OCI-LY3 (cell line): ENCODE measurements at regions not wholly inside any gene's neighbourhood (a gene's known extent, or its start where the extent isn't known, plus 50 kb on each side); places are given as distances from the start of the nearest gene placed in this dataset.

Experiments
- H2AFZ ChIP-seq: fragments of 200-600, 300-600 bp; shearing (Covaris generic); 2 replicates; pipeline ENCODE4 v1.6.0; 2014; ENCODE audit warnings: antibody characterized with exemption, low read depth, low read length
- H3K27ac ChIP-seq: fragments of 200-600, 300-600 bp; sonication (generic); 2 replicates; pipeline ENCODE4 v1.5.1; 2014; ENCODE audit warnings: mild to moderate bottlenecking, low read length, moderate library complexity, mixed read lengths
- H3K27me3 ChIP-seq: fragments of 200-600, 300-600 bp; sonication (generic); 2 replicates; pipeline ENCODE4 v1.6.1; 2014; ENCODE audit warnings: low read depth, low read length, mixed read lengths
- H3K36me3 ChIP-seq: fragments of 200-600, 300-600 bp; sonication (generic); replicated peaks from 2 replicates; pipeline ENCODE3; 2014; ENCODE audit warnings: low read depth, low read length, mixed read lengths
- H3K4me1 ChIP-seq: fragments of 300-600, 200-600 bp; sonication (generic); 2 replicates; pipeline ENCODE4 v1.6.1; 2014; ENCODE audit warnings: low read length, mixed read lengths
- H3K4me2 ChIP-seq: fragments of 200-600, 300-600 bp; sonication (generic); 2 replicates; pipeline ENCODE4 v1.6.1; 2014; ENCODE audit warnings: low read length, mixed read lengths
- H3K4me3 ChIP-seq: fragments of 300-600, 200-600 bp; sonication (generic); 2 replicates; pipeline ENCODE4 v1.5.1; 2014; ENCODE audit warnings: antibody characterized with exemption, mild to moderate bottlenecking, low read length, moderate library complexity
- H3K79me2 ChIP-seq: fragments of 300-600, 200-600 bp; shearing (Covaris generic); 2 replicates; pipeline ENCODE4 v1.6.1; 2014; ENCODE audit warnings: mild to moderate bottlenecking, low read length, mixed read lengths
- H3K9ac ChIP-seq: fragments of 300-600, 200-600 bp; shearing (Covaris generic); 2 replicates; pipeline ENCODE4 v1.6.0; 2014; ENCODE audit warnings: mild to moderate bottlenecking, low read length, moderate library complexity
- H3K9me3 ChIP-seq: fragments of 200-600, 300-600 bp; shearing (Covaris generic); 2 replicates; pipeline ENCODE4 v1.6.1; 2014; ENCODE audit warnings: low read length, mixed read lengths; ENCODE audit not compliant: insufficient read depth
- H4K20me1 ChIP-seq: fragments of 200-600, 300-600 bp; sonication (generic); 2 replicates; pipeline ENCODE4 v1.6.1; 2016; ENCODE audit warnings: low read length, mixed read lengths; ENCODE audit not compliant: insufficient read depth
- CTCF ChIP-seq: fragments of 200-600, 300-600 bp; sonication (generic); IDR thresholded peaks from 2 replicates; pipeline ENCODE4 v1.5.1; 2014; ENCODE audit warnings: antibody characterized with exemption, low read length, low read depth
- EZH2phosphoT487 ChIP-seq: fragments of 200-600 bp; shearing (Covaris generic); IDR thresholded peaks from 2 replicates; pipeline ENCODE4 v1.6.1; 2018; ENCODE audit warnings: antibody characterized with exemption, mixed run types, low read depth

- no peaks in the 10 kb centered on the region for H3K9me3 ChIP-seq
- TF ChIP-seq EZH2phosphoT487 (no peak), CTCF (no peak)
- no peaks in the 10 kb centered on the region for H3K79me2 ChIP-seq
- H3K4me1 ChIP-seq, result peaks cover 10% of the 10 kb centered on the region
- no peak overlapping the region for H3K9ac ChIP-seq
- no peak overlapping the region for H3K27ac ChIP-seq
- H3K4me3 ChIP-seq, result no peak overlapping the region
- H2AFZ ChIP-seq, result peak overlapping the region; percentile 78
- H4K20me1 ChIP-seq, result no peaks in the 10 kb centered on the region
- peak overlapping the region; percentile 16 for H3K4me2 ChIP-seq
- H3K36me3 ChIP-seq, result no peaks in the 10 kb centered on the region
- no peaks in the 10 kb centered on the region for H3K27me3 ChIP-seq
Measured at GRCh38 chr4:108556588-108557200, 63.7 kb upstream of the RPL34 start.

GRCh38 chr4:108556166-108556565 is 64.2 kb upstream of the RPL34 start:
- H2AFZ ChIP-seq, result 0 out of 2 replicates have a peak overlapping the region, but pooled peaks have one; percentile 78
- H3K27me3 ChIP-seq, result no peaks in the 10 kb centered on the region
- no peaks in the 10 kb centered on the region for H4K20me1 ChIP-seq
- no peak overlapping the region for H3K9ac ChIP-seq
- no peaks in the 10 kb centered on the region for H3K36me3 ChIP-seq
- H3K27ac ChIP-seq, result no peak overlapping the region
- H3K4me2 ChIP-seq, result peak overlapping the region; percentile 16
- H3K4me1 ChIP-seq, result peaks cover 10% of the 10 kb centered on the region
- H3K79me2 ChIP-seq, result no peaks in the 10 kb centered on the region
- H3K4me3 ChIP-seq, result no peak overlapping the region
- no peaks in the 10 kb centered on the region for H3K9me3 ChIP-seq
- TF ChIP-seq EZH2phosphoT487 (no peak), CTCF (no peak)

- Histone ChIP-seq H3K27ac (no peak overlapping the region), H3K9me3 (no peaks in the 10 kb centered on the region), H3K9ac (no peak overlapping the region), H3K4me3 (no peak overlapping the region), H3K4me2 (no peak overlapping the region), H3K4me1 (peaks cover 10% of the 10 kb centered on the region), H4K20me1 (no peaks in the 10 kb centered on the region), H3K79me2 (no peaks in the 10 kb centered on the region), H3K27me3 (no peaks in the 10 kb centered on the region), H2AFZ (no peak overlapping the region), H3K36me3 (no peaks in the 10 kb centered on the region)
- no peak for TF ChIP-seq EZH2phosphoT487
- TF ChIP-seq CTCF, result no peak
Measured at GRCh38 chr4:108555701-108556100, 64.7 kb upstream of the RPL34 start.

GRCh38 chr4:108547682-108548081 is 72.7 kb upstream of the RPL34 start:
- Histone ChIP-seq H4K20me1 (no peaks in the 10 kb centered on the region), H3K4me2 (no peak overlapping the region), H3K27me3 (no peaks in the 10 kb centered on the region), H3K9me3 (peaks cover 21% of the 10 kb centered on the region), H3K4me3 (no peak overlapping the region), H2AFZ (no peak overlapping the region), H3K27ac (no peak overlapping the region), H3K79me2 (no peaks in the 10 kb centered on the region), H3K4me1 (peaks cover 11% of the 10 kb centered on the region), H3K9ac (no peak overlapping the region), H3K36me3 (peaks cover 5% of the 10 kb centered on the region)
- TF ChIP-seq CTCF, result no peak
- no peak for TF ChIP-seq EZH2phosphoT487
